AML-193 (cell line): ENCODE measurements at regions not wholly inside any gene's neighbourhood (a gene's known extent, or its start where the extent isn't known, plus 50 kb on each side); places are given as distances from the start of the nearest gene placed in this dataset.

ENCODE experiments used
- DNase-seq, 2 experiments: peaks; one replicate each; lab custom pipeline; 2025; lab: John Stamatoyannopoulos, UW

- no peak for DNase-seq
Observed at GRCh38 chr5:159819591-159820411, 96.5 kb upstream of the ADRA1B start.

GRCh38 chr5:159820692-159821091 lies 95.6 kb upstream of the ADRA1B start:
- no peak for DNase-seq

GRCh38 chr5:159821461-159821940 lies 94.8 kb upstream of the ADRA1B start:
- no peak for DNase-seq

GRCh38 chr5:159824188-159825161 lies 91.8 kb upstream of the ADRA1B start:
- no peak for DNase-seq

GRCh38 chr5:159825551-159826051 lies 90.7 kb upstream of the ADRA1B start:
- no peak for DNase-seq

- no peak for DNase-seq
Observed at GRCh38 chr5:159826351-159827214, 89.7 kb upstream of the ADRA1B start.

- no peak for DNase-seq
Observed at GRCh38 chr5:159827861-159828260, 88.4 kb upstream of the ADRA1B start.

GRCh38 chr5:159832073-159832472 lies 84.2 kb upstream of the ADRA1B start:
- no peak for DNase-seq

- DNase-seq = no peak
Observed at GRCh38 chr5:159833088-159833487, 83.2 kb upstream of the ADRA1B start.

- DNase-seq = no peak
Observed at GRCh38 chr5:159833846-159834245, 82.4 kb upstream of the ADRA1B start.

GRCh38 chr5:159835548-159835947 lies 80.7 kb upstream of the ADRA1B start:
- no peak for DNase-seq

- no peak for DNase-seq
Observed at GRCh38 chr5:159836691-159837090, 79.6 kb upstream of the ADRA1B start.

- DNase-seq = no peak
Observed at GRCh38 chr5:159837860-159838259, 78.4 kb upstream of the ADRA1B start.

GRCh38 chr5:159838551-159839222 lies 77.6 kb upstream of the ADRA1B start:
- DNase-seq = no peak

GRCh38 chr5:159844267-159845121 lies 71.8 kb upstream of the ADRA1B start:
- no peak for DNase-seq

- DNase-seq = no peak
Observed at GRCh38 chr5:159849437-159850083, 66.7 kb upstream of the ADRA1B start.

GRCh38 chr5:159850160-159850559 lies 66.1 kb upstream of the ADRA1B start:
- DNase-seq = no peak

GRCh38 chr5:159851053-159851452 lies 65.2 kb upstream of the ADRA1B start:
- DNase-seq = no peak

- no peak for DNase-seq
Observed at GRCh38 chr5:159854916-159855315, 61.4 kb upstream of the ADRA1B start.
